K562 (cell line): ENCODE measurements at regions not wholly inside any gene's neighbourhood (a gene's known extent, or its start where the extent isn't known, plus 50 kb on each side); places are given as distances from the start of the nearest gene placed in this dataset.

Experiments
- ATAC-seq: fragments of 200-7000 bp; cut with Tn5 transposase; 3 replicates; pipeline ENCODE4 v1.9.1; 2020; ENCODE audit warnings: moderate library complexity
- BruUV-seq: library from RNA; stranded (reverse); fragments of 400-500 nt; replicated peaks from 2 replicates; lab custom pipeline; 2021; lab: Mats Ljungman, UMichigan
- CTCF ChIA-PET: fragments of 300-600 bp; formaldehyde crosslinking; extraction: SDS; loops from one replicate; lab custom pipeline; 2021; ENCODE audit warnings: low intra/inter-chr PET ratio; lab: Yijun Ruan, JAX
- POLR2A ChIA-PET: fragments of 300-600, 350-650 bp; sonication (Branson Sonifier 250); formaldehyde crosslinking; extraction: SDS; loops from one replicate; lab custom pipeline; 2021; ENCODE audit warnings: antibody characterized with exemption, inconsistent platforms; lab: Yijun Ruan, JAX
- DNase-seq, 4 experiments: peaks; one replicate each; pipeline versions ENCODE4 v3.0.0 to v3.0.0-alpha.2; 2011 to 2018; ENCODE audit warnings: low spot score in 3 of 4, mixed read lengths in 3 of 4; ENCODE audit errors: extremely low read depth in 1 of 4
- FAIRE-seq: peaks from 2 replicates; lab custom pipeline; 2011; peaks lifted over from hg19 to GRCh38; lab: Jason Lieb, UNC
- H2AFZ ChIP-seq: 2 replicates; pipeline ENCODE4 v1.6.0; 2011; ENCODE audit warnings: low read depth, low read length, control low read depth, inconsistent platforms
- H3K27ac ChIP-seq: fragments of 200-600 bp; 3 replicates; pipeline ENCODE4 v1.8.0; 2011; ENCODE audit warnings: low read depth, mild to moderate bottlenecking, control low read depth, inconsistent platforms, low read length, moderate library complexity, mixed read lengths; ENCODE audit errors: extremely low read depth
- H3K27me3 ChIP-seq, 2 experiments: fragments of 300-600 bp in 1 of 2; 2 replicates in 1 of 2; 3 replicates in 1 of 2; pipeline versions ENCODE4 v1.6.0 to v1.8.0; 2011; ENCODE audit warnings: inconsistent platforms in 2 of 2, low read length in 2 of 2, mild to moderate bottlenecking in 1 of 2, mixed read lengths in 1 of 2, moderate library complexity in 1 of 2; ENCODE audit not compliant: control insufficient read depth in 2 of 2, insufficient read depth in 2 of 2
- H3K36me3 ChIP-seq: fragments of 300-600 bp; 3 replicates; pipeline ENCODE4 v1.8.0; 2011; ENCODE audit warnings: mild to moderate bottlenecking, low read length, inconsistent platforms; ENCODE audit not compliant: control insufficient read depth, insufficient read depth
- H3K4me1 ChIP-seq, 2 experiments: fragments of 200-600 bp in 1 of 2; replicated peaks in 1 of 2; 2 replicates in 1 of 2; 3 replicates in 1 of 2; pipeline versions ENCODE4 v1.5.1 to v1.8.0; 2011; ENCODE audit warnings: inconsistent platforms in 2 of 2, low read length in 2 of 2, mild to moderate bottlenecking in 1 of 2, mixed read lengths in 1 of 2, moderate library complexity in 1 of 2; ENCODE audit not compliant: control insufficient read depth in 2 of 2, insufficient read depth in 2 of 2
- H3K4me2 ChIP-seq: 2 replicates; pipeline ENCODE4 v1.6.1; 2011; ENCODE audit warnings: low read length, control low read depth, inconsistent platforms, mixed read lengths; ENCODE audit not compliant: insufficient read depth
- H3K4me3 ChIP-seq: fragments of 200-600 bp; sonication (generic), shearing (Covaris generic); 2 replicates; pipeline ENCODE4 v1.5.1; 2016; ENCODE audit warnings: control low read depth, inconsistent platforms
- H3K79me2 ChIP-seq: fragments of 200-600 bp; 3 replicates; pipeline ENCODE4 v1.8.0; 2011; ENCODE audit warnings: low read length, inconsistent platforms; ENCODE audit not compliant: control insufficient read depth, insufficient read depth
- H3K9ac ChIP-seq, 2 experiments: 2 replicates each; pipeline versions ENCODE4 v1.6.0 to v1.6.1; 2011; ENCODE audit warnings: low read depth in 2 of 2, low read length in 2 of 2, control low read depth in 1 of 2, inconsistent platforms in 1 of 2, mild to moderate bottlenecking in 1 of 2, mixed read lengths in 1 of 2; ENCODE audit not compliant: insufficient read depth in 1 of 2
- H3K9me1 ChIP-seq: one replicate; pipeline ENCODE4 v1.6.0; 2011; ENCODE audit warnings: inconsistent platforms, mild to moderate bottlenecking, low read length, moderate library complexity; ENCODE audit not compliant: control insufficient read depth, insufficient read depth
- H3K9me3 ChIP-seq: replicated peaks from 2 replicates; pipeline ENCODE4 v1.5.1; 2011; ENCODE audit warnings: low read depth, low read length, inconsistent platforms; ENCODE audit not compliant: control insufficient read depth, insufficient read depth
- H4K20me1 ChIP-seq: replicated peaks from 2 replicates; pipeline ENCODE4 v1.6.1; 2011; ENCODE audit warnings: low read length, inconsistent platforms, mixed read lengths; ENCODE audit not compliant: control insufficient read depth, insufficient read depth
- BCOR ChIP-seq: fragments of 450-650 bp; IDR thresholded peaks from 2 replicates; pipeline ENCODE4 v1.6.1; 2016
- CTCFL ChIP-seq: IDR thresholded peaks from 2 replicates; pipeline ENCODE4 v1.6.1; 2011; ENCODE audit warnings: borderline replicate concordance, low read depth, mild to moderate bottlenecking, moderate library complexity, low read length; ENCODE audit not compliant: insufficient read depth, poor library complexity, severe bottlenecking
- GATAD2B ChIP-seq: fragments of 450-650 bp; IDR thresholded peaks from 2 replicates; pipeline ENCODE4 v1.6.1; 2017; ENCODE audit warnings: mild to moderate bottlenecking, borderline replicate concordance
- SNRNP70 ChIP-seq: fragments of 200-400 bp; formaldehyde crosslinking; optimal IDR thresholded peaks from 2 replicates; pipeline ENCODE3; 2017; ENCODE audit warnings: low read depth, low read length
- SPI1 ChIP-seq: IDR thresholded peaks from 2 replicates; pipeline ENCODE4 v1.6.1; 2011; ENCODE audit warnings: low read depth, low read length, control low read depth, borderline replicate concordance
- TEAD2 ChIP-seq: fragments of 450-650 bp; IDR thresholded peaks from 2 replicates; pipeline ENCODE4 v1.6.1; 2016; ENCODE audit warnings: missing genetic modification characterization, control low read depth, missing compliant biosample characterization
- ZNF121 ChIP-seq: sonication (generic); formaldehyde crosslinking; conservative IDR thresholded peaks from 2 replicates; pipeline ENCODE4 v1.8.0; 2022; ENCODE audit warnings: missing genetic modification reagents
- ZNF584 ChIP-seq: fragments of 200-800 bp; sonication (Bioruptor generic); IDR thresholded peaks from 2 replicates; pipeline ENCODE4 v1.6.1; 2016; ENCODE audit warnings: low read depth, mild to moderate bottlenecking, missing genetic modification characterization, missing compliant biosample characterization
- WGBS: fragments of 100-300 bp; shearing (Covaris generic); methylation state at CpG from one replicate; pipeline ENCODE4 v1.1.6; 2016; ENCODE audit warnings: low coverage, mixed read lengths; ENCODE audit not compliant: insufficient coverage; ENCODE audit errors: missing lambda C conversion rate; 5-methylcytosine and 5-hydroxymethylcytosine counted together
- in situ Hi-C: fragments of 300-500 bp; cut with MboI; formaldehyde crosslinking; loops from 4 replicates; pipeline ENCODE4 v1.15.0; 2018; ENCODE audit warnings: inconsistent platforms, mixed read lengths
- intact Hi-C: fragments of 100-400 bp; cut with micrococcal nuclease; formaldehyde crosslinking; loops from 2 replicates; pipeline ENCODE4 v1.14.2; 2022
- TF ChIP-seq, protein P1 (sequence below), 2 experiments: fragments of 150-350 bp in 1 of 2; IDR thresholded peaks; 2 replicates each; pipeline ENCODE4 v1.6.1; 2012 to 2016; ENCODE audit warnings: low read depth in 2 of 2, low read length in 2 of 2, mild to moderate bottlenecking in 1 of 2, moderate library complexity in 1 of 2

DNA sequence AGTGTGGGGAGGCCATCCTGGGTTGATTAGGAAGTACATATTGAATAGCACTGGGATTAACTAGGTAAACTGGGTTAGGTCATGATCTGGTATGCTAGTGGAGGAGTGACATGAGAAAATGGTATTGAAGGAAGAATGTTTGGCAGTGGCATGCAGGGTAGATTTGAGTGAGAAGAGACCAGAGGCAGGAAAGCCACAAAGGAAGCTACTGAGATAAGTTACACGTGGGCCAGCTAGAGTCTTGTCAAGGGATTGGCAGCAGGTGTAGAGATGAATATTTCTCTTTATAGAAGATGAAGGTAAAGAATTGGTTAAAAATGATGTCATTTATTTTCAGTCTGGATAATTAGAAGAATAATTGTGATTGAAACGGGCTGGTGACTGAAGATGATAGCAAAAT lies 91.0 kb upstream of the TPRG1 start:
- H3K79me2 ChIP-seq = no peaks in the 10 kb centered on the region
- H3K27ac ChIP-seq = no peak overlapping the region
- in situ Hi-C loops = no loop called here
- H3K9me3 ChIP-seq = no peaks in the 10 kb centered on the region
- intact Hi-C loops = no loop called here
- TF ChIP-seq ZNF121 (CRISPR knock-in tag) (no peak), SNRNP70 (no peak), GATAD2B (no peak)
- H3K36me3 ChIP-seq = no peaks in the 10 kb centered on the region
- H3K4me1 ChIP-seq = no peaks in the 10 kb centered on the region
- POLR2A ChIA-PET = no interaction called here
- H3K4me3 ChIP-seq = no peak overlapping the region
- no peak overlapping the region for H3K4me2 ChIP-seq
- no peak for DNase-seq
- no peak for ATAC-seq
- CTCF ChIA-PET = no interaction called here
- no peaks in the 10 kb centered on the region for H4K20me1 ChIP-seq
- no peaks in the 10 kb centered on the region for H3K27me3 ChIP-seq
- H3K9ac ChIP-seq = no peak overlapping the region
- 0% methylated on average over 2 of the region's 2 CpGs for WGBS
- no TSS peak for BruUV-seq
- H3K9me1 ChIP-seq = no peaks in the 10 kb centered on the region
- no peak overlapping the region for H2AFZ ChIP-seq
- FAIRE-seq = no peak

- BruUV-seq = no TSS peak
- Histone ChIP-seq H3K79me2 (no peaks in the 10 kb centered on the region), H3K4me3 (no peak overlapping the region), H4K20me1 (no peaks in the 10 kb centered on the region), H3K4me2 (no peak overlapping the region), H3K9ac (no peak overlapping the region), H3K27me3 (no peaks in the 10 kb centered on the region), H3K36me3 (no peaks in the 10 kb centered on the region), H2AFZ (no peak overlapping the region), H3K27ac (no peak overlapping the region), H3K9me1 (no peaks in the 10 kb centered on the region), H3K9me3 (no peaks in the 10 kb centered on the region), H3K4me1 (no peaks in the 10 kb centered on the region)
- ChIA-PET CTCF (interaction anchor here (0.5 kb wide), 1 partner anchor 10 kb away, joined by 3 read pairs; no protein-coding TSS in a partner anchor), POLR2A (no interaction called here)
- ATAC-seq = no peak
- FAIRE-seq = no peak
- in situ Hi-C loops (no loop called here), intact Hi-C loops (no loop called here)
- WGBS = 1% methylated on average over 7 of the region's 7 CpGs
- no peak for DNase-seq
- TF ChIP-seq SNRNP70 (no peak), ZNF584 (CRISPR knock-in tag) (no peak), SPI1 (no peak), BCOR (no peak), CTCFL (no peak), TEAD2 (tag) (no peak)
- TF ChIP-seq, protein P1, sequence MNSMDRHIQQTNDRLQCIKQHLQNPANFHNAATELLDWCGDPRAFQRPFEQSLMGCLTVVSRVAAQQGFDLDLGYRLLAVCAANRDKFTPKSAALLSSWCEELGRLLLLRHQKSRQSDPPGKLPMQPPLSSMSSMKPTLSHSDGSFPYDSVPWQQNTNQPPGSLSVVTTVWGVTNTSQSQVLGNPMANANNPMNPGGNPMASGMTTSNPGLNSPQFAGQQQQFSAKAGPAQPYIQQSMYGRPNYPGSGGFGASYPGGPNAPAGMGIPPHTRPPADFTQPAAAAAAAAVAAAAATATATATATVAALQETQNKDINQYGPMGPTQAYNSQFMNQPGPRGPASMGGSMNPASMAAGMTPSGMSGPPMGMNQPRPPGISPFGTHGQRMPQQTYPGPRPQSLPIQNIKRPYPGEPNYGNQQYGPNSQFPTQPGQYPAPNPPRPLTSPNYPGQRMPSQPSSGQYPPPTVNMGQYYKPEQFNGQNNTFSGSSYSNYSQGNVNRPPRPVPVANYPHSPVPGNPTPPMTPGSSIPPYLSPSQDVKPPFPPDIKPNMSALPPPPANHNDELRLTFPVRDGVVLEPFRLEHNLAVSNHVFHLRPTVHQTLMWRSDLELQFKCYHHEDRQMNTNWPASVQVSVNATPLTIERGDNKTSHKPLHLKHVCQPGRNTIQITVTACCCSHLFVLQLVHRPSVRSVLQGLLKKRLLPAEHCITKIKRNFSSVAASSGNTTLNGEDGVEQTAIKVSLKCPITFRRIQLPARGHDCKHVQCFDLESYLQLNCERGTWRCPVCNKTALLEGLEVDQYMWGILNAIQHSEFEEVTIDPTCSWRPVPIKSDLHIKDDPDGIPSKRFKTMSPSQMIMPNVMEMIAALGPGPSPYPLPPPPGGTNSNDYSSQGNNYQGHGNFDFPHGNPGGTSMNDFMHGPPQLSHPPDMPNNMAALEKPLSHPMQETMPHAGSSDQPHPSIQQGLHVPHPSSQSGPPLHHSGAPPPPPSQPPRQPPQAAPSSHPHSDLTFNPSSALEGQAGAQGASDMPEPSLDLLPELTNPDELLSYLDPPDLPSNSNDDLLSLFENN (IDR thresholded peaks at IDR 0.05; ENCODE audit: low read depth in 2 of 2, low read length in 2 of 2) = no peak
Measured at GRCh38 chr3:189082666-189083427, 88.9 kb upstream of the TPRG1 start.
